OCI-LY3 (cell line): ENCODE measurements at regions not wholly inside any gene's neighbourhood (a gene's known extent, or its start where the extent isn't known, plus 50 kb on each side); places are given as distances from the start of the nearest gene placed in this dataset.

Source experiments
- H2AFZ ChIP-seq: fragments of 200-600, 300-600 bp; shearing (Covaris generic); 2 replicates; pipeline ENCODE4 v1.6.0; 2014; ENCODE audit warnings: antibody characterized with exemption, low read depth, low read length
- H3K27ac ChIP-seq: fragments of 200-600, 300-600 bp; sonication (generic); 2 replicates; pipeline ENCODE4 v1.5.1; 2014; ENCODE audit warnings: mild to moderate bottlenecking, low read length, moderate library complexity, mixed read lengths
- H3K27me3 ChIP-seq: fragments of 200-600, 300-600 bp; sonication (generic); 2 replicates; pipeline ENCODE4 v1.6.1; 2014; ENCODE audit warnings: low read depth, low read length, mixed read lengths
- H3K36me3 ChIP-seq: fragments of 200-600, 300-600 bp; sonication (generic); replicated peaks from 2 replicates; pipeline ENCODE3; 2014; ENCODE audit warnings: low read depth, low read length, mixed read lengths
- H3K4me1 ChIP-seq: fragments of 300-600, 200-600 bp; sonication (generic); 2 replicates; pipeline ENCODE4 v1.6.1; 2014; ENCODE audit warnings: low read length, mixed read lengths
- H3K4me2 ChIP-seq: fragments of 200-600, 300-600 bp; sonication (generic); 2 replicates; pipeline ENCODE4 v1.6.1; 2014; ENCODE audit warnings: low read length, mixed read lengths
- H3K4me3 ChIP-seq: fragments of 300-600, 200-600 bp; sonication (generic); 2 replicates; pipeline ENCODE4 v1.5.1; 2014; ENCODE audit warnings: antibody characterized with exemption, mild to moderate bottlenecking, low read length, moderate library complexity
- H3K79me2 ChIP-seq: fragments of 300-600, 200-600 bp; shearing (Covaris generic); 2 replicates; pipeline ENCODE4 v1.6.1; 2014; ENCODE audit warnings: mild to moderate bottlenecking, low read length, mixed read lengths
- H3K9ac ChIP-seq: fragments of 300-600, 200-600 bp; shearing (Covaris generic); 2 replicates; pipeline ENCODE4 v1.6.0; 2014; ENCODE audit warnings: mild to moderate bottlenecking, low read length, moderate library complexity
- H3K9me3 ChIP-seq: fragments of 200-600, 300-600 bp; shearing (Covaris generic); 2 replicates; pipeline ENCODE4 v1.6.1; 2014; ENCODE audit warnings: low read length, mixed read lengths; ENCODE audit not compliant: insufficient read depth
- H4K20me1 ChIP-seq: fragments of 200-600, 300-600 bp; sonication (generic); 2 replicates; pipeline ENCODE4 v1.6.1; 2016; ENCODE audit warnings: low read length, mixed read lengths; ENCODE audit not compliant: insufficient read depth
- CTCF ChIP-seq: fragments of 200-600, 300-600 bp; sonication (generic); IDR thresholded peaks from 2 replicates; pipeline ENCODE4 v1.5.1; 2014; ENCODE audit warnings: antibody characterized with exemption, low read length, low read depth
- EZH2phosphoT487 ChIP-seq: fragments of 200-600 bp; shearing (Covaris generic); IDR thresholded peaks from 2 replicates; pipeline ENCODE4 v1.6.1; 2018; ENCODE audit warnings: antibody characterized with exemption, mixed run types, low read depth

- H2AFZ ChIP-seq: 0 out of 2 replicates have a peak overlapping the region, but pooled peaks have one; percentile 36
- H3K9ac ChIP-seq: no peak overlapping the region
- no peaks in the 10 kb centered on the region for H3K79me2 ChIP-seq
- no peak overlapping the region for H3K27ac ChIP-seq
- peaks cover 20% of the 10 kb centered on the region for H3K36me3 ChIP-seq
- no peaks in the 10 kb centered on the region for H4K20me1 ChIP-seq
- H3K4me1 ChIP-seq: peaks cover 23% of the 10 kb centered on the region
- no peak overlapping the region for H3K4me2 ChIP-seq
- no peaks in the 10 kb centered on the region for H3K27me3 ChIP-seq
- TF ChIP-seq CTCF (no peak), EZH2phosphoT487 (no peak)
- H3K4me3 ChIP-seq: no peak overlapping the region
- H3K9me3 ChIP-seq: peaks cover 14% of the 10 kb centered on the region; the same call in 1 of the 2 replicates
These were observed 881.2 kb downstream of the GALC start for GRCh38 chr14:87111741-87112140.

GRCh38 chr14:87111126-87111525 is 881.9 kb downstream of the GALC start:
- Histone ChIP-seq H3K4me2 (no peak overlapping the region), H3K36me3 (peaks cover 20% of the 10 kb centered on the region), H3K27ac (no peak overlapping the region), H4K20me1 (no peaks in the 10 kb centered on the region), H3K9me3 (peaks cover 14% of the 10 kb centered on the region; the same call in 1 of the 2 replicates), H3K27me3 (no peaks in the 10 kb centered on the region), H3K9ac (no peak overlapping the region), H2AFZ (no peak overlapping the region), H3K4me1 (peaks cover 23% of the 10 kb centered on the region), H3K4me3 (no peak overlapping the region), H3K79me2 (no peaks in the 10 kb centered on the region)
- TF ChIP-seq CTCF (no peak), EZH2phosphoT487 (no peak)

- Histone ChIP-seq H3K4me1 (peaks cover 23% of the 10 kb centered on the region), H2AFZ (no peak overlapping the region)
These were observed 883.7 kb downstream of the GALC start for GRCh38 chr14:87109271-87109670.

GRCh38 chr14:87108726-87109125 is 884.3 kb downstream of the GALC start:
- H2AFZ ChIP-seq: no peak overlapping the region
- peaks cover 5% of the 10 kb centered on the region; the same call in 1 of the 2 replicates for H3K9me3 ChIP-seq
- no peaks in the 10 kb centered on the region for H3K27me3 ChIP-seq

More at GRCh38 chr14:87109271-87109670, 883.7 kb downstream of the GALC start:
- no peak overlapping the region for H3K4me2 ChIP-seq
- H3K79me2 ChIP-seq: no peaks in the 10 kb centered on the region
- H3K9me3 ChIP-seq: peaks cover 9% of the 10 kb centered on the region; the same call in 1 of the 2 replicates
- TF ChIP-seq EZH2phosphoT487: no peak
- no peak for TF ChIP-seq CTCF
- no peaks in the 10 kb centered on the region for H3K27me3 ChIP-seq
- peaks cover 15% of the 10 kb centered on the region for H3K36me3 ChIP-seq
- H3K4me3 ChIP-seq: no peak overlapping the region
- H3K27ac ChIP-seq: no peak overlapping the region
- no peak overlapping the region for H3K9ac ChIP-seq
- H4K20me1 ChIP-seq: no peaks in the 10 kb centered on the region

More at GRCh38 chr14:87108726-87109125, 884.3 kb downstream of the GALC start:
- H3K4me2 ChIP-seq: no peak overlapping the region
- no peaks in the 10 kb centered on the region for H4K20me1 ChIP-seq
- no peak overlapping the region for H3K27ac ChIP-seq
- H3K4me1 ChIP-seq: peaks cover 21% of the 10 kb centered on the region
- no peak overlapping the region for H3K4me3 ChIP-seq
- TF ChIP-seq CTCF (no peak), EZH2phosphoT487 (no peak)
- H3K79me2 ChIP-seq: no peaks in the 10 kb centered on the region
- H3K9ac ChIP-seq: no peak overlapping the region
- H3K36me3 ChIP-seq: peaks cover 10% of the 10 kb centered on the region
